ENCODE measurements at regions not wholly inside any gene's neighbourhood (a gene's known extent, or its start where the extent isn't known, plus 50 kb on each side); places are given as distances from the start of the nearest gene placed in this dataset.

- TF ChIP-seq CTCF (IDR thresholded peaks at IDR 0.05) (no peak), EZH2 (IDR thresholded peaks at IDR 0.05; ENCODE audit: borderline replicate concordance, insufficient read depth, low read depth, low read length, poor library complexity, severe bottlenecking) (no peak)
Observed at GRCh38 chr17:13135506-13135905, 117.7 kb upstream of the ELAC2 start.
